ENCODE measurements at regions not wholly inside any gene's neighbourhood (a gene's known extent, or its start where the extent isn't known, plus 50 kb on each side); places are given as distances from the start of the nearest gene placed in this dataset.
A peak's percentile ranks its signal among the peaks of the same experiment; 100 is the strongest.

GRCh38 chr5:145681686-145682085 is 153.5 kb downstream of the PRELID2 start (continued):
- TF ChIP-seq ARID5B (CRISPR knock-in tag; IDR thresholded peaks at IDR 0.05) (peak; percentile 69), ZNF644 (CRISPR knock-in tag; IDR thresholded peaks at IDR 0.05; ENCODE audit: low read depth) (peak; percentile 49), SAP130 (CRISPR knock-in tag; IDR thresholded peaks at IDR 0.05; ENCODE audit: low read depth) (peak; percentile 47; the same call in 1 of the 2 replicates), MXD1 (CRISPR knock-in tag; IDR thresholded peaks at IDR 0.05) (no peak), MZF1 (CRISPR knock-in tag; IDR thresholded peaks at IDR 0.05; ENCODE audit: borderline replicate concordance) (no peak), BHLHE40 (IDR thresholded peaks at IDR 0.05; ENCODE audit: low read length) (0 out of 2 replicates have a peak, but pooled peaks have one; percentile 11), FOSL2 (CRISPR knock-in tag; IDR thresholded peaks at IDR 0.05) (peak; percentile 42; the same call in 1 of the 2 replicates), ZKSCAN8 (CRISPR knock-in tag; IDR thresholded peaks at IDR 0.05; ENCODE audit: borderline replicate concordance) (peak; percentile 71; the same call in 1 of the 2 replicates), ZNF549 (CRISPR knock-in tag; IDR thresholded peaks at IDR 0.05) (no peak), ZNF619 (CRISPR knock-in tag; IDR thresholded peaks at IDR 0.05) (no peak), CREBL2 (CRISPR knock-in tag; IDR thresholded peaks at IDR 0.05; ENCODE audit: borderline replicate concordance) (no peak), RARA (CRISPR knock-in tag; IDR thresholded peaks at IDR 0.05) (0 out of 2 replicates have a peak, but pooled peaks have one; percentile 9), ZNF792 (CRISPR knock-in tag; IDR thresholded peaks at IDR 0.05) (peak; percentile 54; the same call in 1 of the 2 replicates), ZNF124 (CRISPR knock-in tag; IDR thresholded peaks at IDR 0.05) (0 out of 2 replicates have a peak, but pooled peaks have one; percentile 30), EP300 (IDR thresholded peaks at IDR 0.05; ENCODE audit: low read depth in 2 of 2, low read length in 2 of 2) (peak; percentile 48 to 55; a peak in 2 of 4 replicates), EP300 (CRISPR knock-in tag; IDR thresholded peaks at IDR 0.05; ENCODE audit: borderline replicate concordance) (no peak), KDM4B (CRISPR knock-in tag; IDR thresholded peaks at IDR 0.05) (0 out of 2 replicates have a peak, but pooled peaks have one; percentile 29), FOXO1 (CRISPR knock-in tag; IDR thresholded peaks at IDR 0.05) (peak; percentile 43; the same call in 1 of the 2 replicates), GATAD1 (CRISPR knock-in tag; IDR thresholded peaks at IDR 0.05) (peak; percentile 47; the same call in 1 of the 2 replicates), PHF8 (CRISPR knock-in tag; IDR thresholded peaks at IDR 0.05) (no peak), ELF1 (CRISPR knock-in tag; IDR thresholded peaks at IDR 0.05) (no peak), U2AF1 (optimal IDR thresholded peaks at IDR 0.05; ENCODE audit: low read depth, low read length) (no peak), MAFF (IDR thresholded peaks at IDR 0.05; ENCODE audit: low read depth, low read length) (0 out of 2 replicates have a peak, but pooled peaks have one; percentile 27), SKIL (CRISPR knock-in tag; IDR thresholded peaks at IDR 0.05; ENCODE audit: borderline replicate concordance) (no peak), ATF3 (CRISPR knock-in tag; IDR thresholded peaks at IDR 0.05) (peak; percentile 89)

All from HepG2 (cell line).